WERI-Rb-1 (cell line): ENCODE measurements at regions not wholly inside any gene's neighbourhood (a gene's known extent, or its start where the extent isn't known, plus 50 kb on each side); places are given as distances from the start of the nearest gene placed in this dataset.

Experiments used
- DNase-seq: peaks from one replicate; pipeline ENCODE4 v3.0.0-alpha.2; 2020
- H3K27ac ChIP-seq: fragments of 250-450 bp; sonication (Bioruptor Pico); 2 replicates; pipeline ENCODE4 v1.5.1; 2020; ENCODE audit warnings: mild to moderate bottlenecking, moderate library complexity
- H3K27me3 ChIP-seq: fragments of 250-450 bp; sonication (Bioruptor Pico); 2 replicates; pipeline ENCODE4 v1.5.1; 2021; ENCODE audit warnings: mild to moderate bottlenecking, low read depth, moderate library complexity; ENCODE audit not compliant: insufficient read depth, severe bottlenecking
- H3K36me3 ChIP-seq: fragments of 250-450 bp; sonication (Bioruptor Pico); 2 replicates; pipeline ENCODE4 v1.5.1; 2020; ENCODE audit warnings: mild to moderate bottlenecking, moderate library complexity
- H3K4me3 ChIP-seq: 2 replicates; pipeline ENCODE4 v1.5.1; 2011; ENCODE audit warnings: low read depth, mild to moderate bottlenecking, control low read depth, low read length
- H3K9me3 ChIP-seq: fragments of 250-450 bp; sonication (Bioruptor Pico); 2 replicates; pipeline ENCODE4 v1.5.1; 2021; ENCODE audit warnings: mild to moderate bottlenecking, moderate library complexity; ENCODE audit not compliant: severe bottlenecking
- TF ChIP-seq, protein P1 (sequence below): IDR thresholded peaks from 2 replicates; pipeline ENCODE4 v1.5.1; 2011; ENCODE audit warnings: low read depth, mild to moderate bottlenecking, control low read depth, inconsistent platforms, low read length

DNA sequence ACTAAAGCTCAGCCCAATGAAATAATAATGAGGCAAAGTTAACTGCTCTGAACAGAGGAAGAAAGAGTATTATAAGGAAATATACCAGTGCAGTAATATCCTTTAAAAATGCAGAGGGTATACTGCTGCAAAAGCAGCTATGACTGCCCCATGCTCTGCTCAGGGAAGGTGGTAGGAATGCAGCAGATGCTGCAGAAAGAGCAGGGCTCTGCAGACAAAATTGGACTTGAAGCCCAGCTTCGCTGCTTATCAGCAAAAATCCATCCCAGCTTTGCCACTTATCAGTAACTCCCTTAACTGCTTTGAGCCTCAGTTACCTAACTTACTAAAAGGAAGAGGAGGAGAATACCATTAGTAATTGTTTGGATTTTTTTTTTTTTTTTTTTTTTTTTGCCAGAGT, 533.8 kb upstream of the CDH5 start:
- TF ChIP-seq, protein P1, sequence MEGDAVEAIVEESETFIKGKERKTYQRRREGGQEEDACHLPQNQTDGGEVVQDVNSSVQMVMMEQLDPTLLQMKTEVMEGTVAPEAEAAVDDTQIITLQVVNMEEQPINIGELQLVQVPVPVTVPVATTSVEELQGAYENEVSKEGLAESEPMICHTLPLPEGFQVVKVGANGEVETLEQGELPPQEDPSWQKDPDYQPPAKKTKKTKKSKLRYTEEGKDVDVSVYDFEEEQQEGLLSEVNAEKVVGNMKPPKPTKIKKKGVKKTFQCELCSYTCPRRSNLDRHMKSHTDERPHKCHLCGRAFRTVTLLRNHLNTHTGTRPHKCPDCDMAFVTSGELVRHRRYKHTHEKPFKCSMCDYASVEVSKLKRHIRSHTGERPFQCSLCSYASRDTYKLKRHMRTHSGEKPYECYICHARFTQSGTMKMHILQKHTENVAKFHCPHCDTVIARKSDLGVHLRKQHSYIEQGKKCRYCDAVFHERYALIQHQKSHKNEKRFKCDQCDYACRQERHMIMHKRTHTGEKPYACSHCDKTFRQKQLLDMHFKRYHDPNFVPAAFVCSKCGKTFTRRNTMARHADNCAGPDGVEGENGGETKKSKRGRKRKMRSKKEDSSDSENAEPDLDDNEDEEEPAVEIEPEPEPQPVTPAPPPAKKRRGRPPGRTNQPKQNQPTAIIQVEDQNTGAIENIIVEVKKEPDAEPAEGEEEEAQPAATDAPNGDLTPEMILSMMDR = no peak
- H3K9me3 ChIP-seq = no peaks in the 10 kb centered on the region
- H3K36me3 ChIP-seq = no peaks in the 10 kb centered on the region
- H3K27ac ChIP-seq = no peak overlapping the region
- no peaks in the 10 kb centered on the region for H3K27me3 ChIP-seq
- H3K4me3 ChIP-seq = no peak overlapping the region
- DNase-seq = no peak

DNA sequence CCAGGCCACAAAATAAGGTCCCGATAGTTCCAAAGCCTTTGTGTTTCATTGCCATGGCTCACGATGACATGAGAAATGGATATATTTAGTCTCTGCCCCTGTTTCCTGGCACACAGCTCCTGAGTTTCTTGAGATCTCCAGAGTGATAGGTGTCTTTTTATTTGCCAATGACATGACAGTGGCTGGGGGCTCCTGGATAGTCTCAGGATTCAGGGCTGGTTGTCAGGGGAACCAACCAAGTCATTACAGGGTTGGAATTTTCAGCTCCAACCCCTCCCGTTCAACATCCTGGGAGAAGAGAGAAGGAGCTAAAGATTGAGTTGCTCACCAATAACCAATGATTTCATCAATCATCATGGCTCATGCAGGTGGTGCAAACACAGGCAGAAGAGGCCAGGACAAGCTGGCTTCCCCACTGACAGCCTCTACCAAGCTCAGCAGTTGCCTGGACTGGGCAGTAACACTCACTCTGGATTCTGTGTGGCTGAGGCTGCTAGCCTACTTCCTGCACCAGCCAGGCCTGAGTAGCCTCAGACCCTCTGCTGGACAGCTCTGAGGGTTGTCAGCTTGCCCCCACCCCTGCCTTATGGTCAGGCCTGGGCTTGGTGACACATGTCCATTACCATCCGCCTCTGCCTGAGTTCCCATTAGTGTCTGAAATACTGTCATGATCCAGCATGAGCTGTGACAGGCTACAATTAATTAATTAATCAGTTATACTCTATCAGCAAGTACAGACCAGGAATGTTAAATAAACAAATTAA, 534.4 kb upstream of the CDH5 start:
- TF ChIP-seq, protein P1 = no peak
- Histone ChIP-seq H3K4me3 (no peak overlapping the region), H3K36me3 (no peaks in the 10 kb centered on the region), H3K27me3 (no peaks in the 10 kb centered on the region), H3K9me3 (no peaks in the 10 kb centered on the region), H3K27ac (no peak overlapping the region)
- peak; percentile 27 for DNase-seq

DNA sequence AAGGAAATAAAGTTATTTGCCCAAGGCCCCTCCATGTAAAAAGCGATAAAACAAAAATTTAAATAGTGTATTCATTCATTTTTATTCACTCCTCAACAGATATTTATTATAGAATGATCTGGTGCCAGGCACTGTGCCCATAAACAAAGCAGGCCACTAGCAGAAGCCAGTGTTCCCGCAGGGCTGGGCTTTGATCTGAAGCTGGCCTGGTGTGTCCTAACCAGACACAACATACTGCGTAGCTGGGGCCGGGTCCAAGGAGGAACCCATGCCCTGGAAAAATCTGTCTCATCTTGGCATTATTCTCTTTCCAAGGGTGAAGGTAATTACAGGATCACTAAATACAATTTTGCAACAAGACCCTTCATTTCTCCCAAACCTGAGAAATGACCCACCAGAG, 537.4 kb upstream of the CDH5 start:
- Histone ChIP-seq H3K27ac (no peak overlapping the region), H3K36me3 (no peaks in the 10 kb centered on the region), H3K4me3 (no peak overlapping the region), H3K9me3 (no peaks in the 10 kb centered on the region), H3K27me3 (no peaks in the 10 kb centered on the region)
- no peak for DNase-seq
- TF ChIP-seq, protein P1 = no peak

DNA sequence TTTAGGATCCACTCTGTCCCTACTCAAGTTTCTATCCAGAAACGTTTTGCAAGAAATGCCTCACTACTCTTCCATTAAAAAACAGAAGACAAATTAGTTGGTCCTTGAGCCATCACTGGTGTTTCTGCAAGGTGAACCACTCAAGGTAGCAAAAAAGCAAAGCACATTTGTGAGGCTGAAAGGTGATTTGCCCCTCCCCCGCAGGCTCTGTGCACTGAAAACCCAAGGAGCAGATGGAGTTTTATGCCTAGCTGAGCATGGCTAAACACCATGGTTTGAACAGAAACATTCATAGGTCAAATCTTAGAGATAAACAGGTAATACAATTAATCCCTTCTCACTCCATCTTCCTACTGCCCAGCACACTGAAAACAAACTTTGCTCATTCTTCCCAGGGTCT, 538.2 kb upstream of the CDH5 start:
- TF ChIP-seq, protein P1 = no peak
- peak; percentile 74 for DNase-seq
- Histone ChIP-seq H3K27ac (no peak overlapping the region), H3K36me3 (no peaks in the 10 kb centered on the region), H3K9me3 (no peaks in the 10 kb centered on the region), H3K27me3 (no peaks in the 10 kb centered on the region), H3K4me3 (no peak overlapping the region)

DNA sequence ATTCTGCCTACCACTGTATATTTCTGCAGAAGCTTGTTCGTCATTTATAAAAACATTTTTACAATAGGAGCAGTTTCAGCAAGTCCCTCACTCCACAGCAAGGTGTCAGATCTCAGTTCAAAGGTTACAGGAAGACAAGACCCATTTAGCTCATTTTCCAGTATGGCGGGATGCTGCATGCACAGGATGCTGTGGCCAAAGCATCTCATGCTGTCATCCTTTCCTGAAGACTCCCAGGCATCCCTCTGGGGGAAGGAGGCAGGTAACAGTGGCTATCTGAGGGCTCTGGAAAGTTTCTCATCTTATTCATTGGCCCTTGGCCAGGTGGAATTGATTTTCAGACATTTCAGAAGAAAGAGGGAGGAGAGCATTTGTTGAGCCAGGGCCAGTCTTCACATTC, 539.3 kb upstream of the CDH5 start:
- no peaks in the 10 kb centered on the region for H3K27me3 ChIP-seq
- TF ChIP-seq, protein P1 = no peak

More for the DNA sequence above, 539.3 kb upstream of the CDH5 start:
- H3K27ac ChIP-seq = no peak overlapping the region
- DNase-seq = no peak
- H3K9me3 ChIP-seq = no peaks in the 10 kb centered on the region
- H3K36me3 ChIP-seq = no peaks in the 10 kb centered on the region
- H3K4me3 ChIP-seq = no peak overlapping the region
